ENCODE measurements at regions not wholly inside any gene's neighbourhood (a gene's known extent, or its start where the extent isn't known, plus 50 kb on each side); places are given as distances from the start of the nearest gene placed in this dataset.
A peak's percentile ranks its signal among the peaks of the same experiment; 100 is the strongest.

DNA sequence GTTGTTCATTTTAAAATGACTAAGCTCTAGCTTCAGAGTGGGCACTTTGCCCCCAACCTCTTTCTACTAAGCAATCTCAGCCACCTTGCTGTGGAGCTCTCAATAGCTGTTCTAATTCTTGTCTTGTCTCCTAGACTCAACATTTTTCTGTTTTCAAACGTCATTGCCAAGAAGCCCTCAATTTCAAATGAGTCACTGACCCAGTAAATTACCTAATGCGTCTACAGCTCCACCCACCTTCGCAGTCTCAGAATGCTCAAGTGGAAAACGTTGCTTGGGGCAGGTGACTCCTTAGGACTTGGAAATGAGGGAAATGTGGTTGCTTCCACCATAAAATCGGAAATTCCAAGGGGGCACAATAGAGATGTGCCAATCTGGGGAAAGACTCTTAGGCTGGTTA is 59.0 kb downstream of the ING2 start:
- Mint-ChIP-seq H3K4me3 (no peak overlapping the region), H3K27ac (no peak overlapping the region), H3K9me3 (no peaks in the 10 kb centered on the region), H3K27me3 (ENCODE audit: low read depth) (peaks cover 13% of the 10 kb centered on the region), H3K36me3 (ENCODE audit: low read depth) (no peaks in the 10 kb centered on the region), H3K4me1 (no peaks in the 10 kb centered on the region)
- TF ChIP-seq, protein P1, sequence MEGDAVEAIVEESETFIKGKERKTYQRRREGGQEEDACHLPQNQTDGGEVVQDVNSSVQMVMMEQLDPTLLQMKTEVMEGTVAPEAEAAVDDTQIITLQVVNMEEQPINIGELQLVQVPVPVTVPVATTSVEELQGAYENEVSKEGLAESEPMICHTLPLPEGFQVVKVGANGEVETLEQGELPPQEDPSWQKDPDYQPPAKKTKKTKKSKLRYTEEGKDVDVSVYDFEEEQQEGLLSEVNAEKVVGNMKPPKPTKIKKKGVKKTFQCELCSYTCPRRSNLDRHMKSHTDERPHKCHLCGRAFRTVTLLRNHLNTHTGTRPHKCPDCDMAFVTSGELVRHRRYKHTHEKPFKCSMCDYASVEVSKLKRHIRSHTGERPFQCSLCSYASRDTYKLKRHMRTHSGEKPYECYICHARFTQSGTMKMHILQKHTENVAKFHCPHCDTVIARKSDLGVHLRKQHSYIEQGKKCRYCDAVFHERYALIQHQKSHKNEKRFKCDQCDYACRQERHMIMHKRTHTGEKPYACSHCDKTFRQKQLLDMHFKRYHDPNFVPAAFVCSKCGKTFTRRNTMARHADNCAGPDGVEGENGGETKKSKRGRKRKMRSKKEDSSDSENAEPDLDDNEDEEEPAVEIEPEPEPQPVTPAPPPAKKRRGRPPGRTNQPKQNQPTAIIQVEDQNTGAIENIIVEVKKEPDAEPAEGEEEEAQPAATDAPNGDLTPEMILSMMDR (IDR thresholded peaks at IDR 0.05; ENCODE audit: unreplicated experiment in 3 of 3): no peak

DNA sequence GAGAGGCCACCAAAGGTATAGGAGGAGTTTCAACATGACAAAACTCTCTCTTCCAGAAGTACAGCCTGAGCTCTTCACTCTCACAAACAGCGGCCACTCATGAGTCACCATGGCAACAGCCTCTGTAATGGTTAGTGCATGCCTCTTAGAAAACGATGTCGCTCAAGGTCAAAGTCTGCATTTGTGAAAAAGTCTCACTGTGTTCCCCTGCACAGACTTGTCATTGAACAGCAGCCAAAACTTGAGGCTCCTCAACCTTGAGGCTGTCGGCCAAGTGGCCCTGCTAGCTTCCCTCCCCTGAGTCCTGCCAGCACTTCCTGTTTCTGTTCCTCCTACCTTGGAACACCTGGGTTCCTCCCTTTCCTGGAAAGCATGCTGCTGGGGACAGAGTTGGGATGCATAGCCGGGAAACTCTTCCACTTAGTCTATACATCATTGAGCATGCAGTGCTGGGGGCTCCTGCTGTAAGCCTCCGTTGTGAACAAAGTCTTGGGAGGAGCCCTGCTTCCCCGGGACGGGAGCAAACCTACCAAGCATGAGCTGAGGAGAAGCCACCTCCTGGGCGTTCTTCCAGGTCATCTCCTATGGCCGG is 66.6 kb downstream of the ING2 start:
- TF ChIP-seq, protein P1 (IDR thresholded peaks at IDR 0.05; ENCODE audit: unreplicated experiment in 3 of 3): no peak
- Mint-ChIP-seq H3K4me3 (no peak overlapping the region), H3K36me3 (ENCODE audit: low read depth) (no peaks in the 10 kb centered on the region), H3K27ac (peak overlapping the region in 1 of 3 experiments; percentile 79), H3K27me3 (ENCODE audit: low read depth) (peaks cover 4% of the 10 kb centered on the region), H3K9me3 (no peaks in the 10 kb centered on the region), H3K4me1 (no peaks in the 10 kb centered on the region)

DNA sequence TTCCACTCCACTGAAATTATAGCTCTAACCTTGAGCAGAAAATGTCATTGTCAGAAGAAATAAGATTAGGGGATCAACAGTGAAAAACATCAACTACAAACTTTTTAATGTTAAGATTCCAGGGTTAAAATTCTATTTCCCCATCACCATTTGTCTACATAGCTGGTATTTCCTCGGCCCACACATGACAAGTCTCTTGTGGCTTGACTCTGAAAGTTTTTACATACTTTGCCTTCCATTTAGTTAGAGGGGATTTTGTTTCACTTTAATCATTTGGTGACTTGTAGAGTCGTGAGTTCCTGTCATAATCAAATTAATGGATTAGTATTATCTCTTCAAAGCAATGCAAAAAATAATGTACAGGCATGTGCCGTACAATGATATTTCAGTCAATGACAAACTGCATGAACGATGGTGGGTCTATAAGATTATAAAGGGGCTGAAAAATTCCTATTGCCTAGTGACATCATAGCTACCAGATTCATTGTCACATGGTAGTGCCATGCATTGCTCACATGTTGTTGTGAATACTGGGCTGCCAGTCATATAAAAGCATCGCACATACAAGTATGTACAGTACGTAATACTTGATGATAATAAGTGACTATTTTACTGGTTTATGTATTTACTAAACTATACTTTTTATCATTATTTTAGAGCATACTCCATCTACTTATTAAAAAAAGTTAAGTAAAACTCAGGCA is 72.0 kb downstream of the ING2 start:
- H3K4me3 Mint-ChIP-seq: no peak overlapping the region
- no peaks in the 10 kb centered on the region for H3K4me1 Mint-ChIP-seq
- H3K27me3 Mint-ChIP-seq (ENCODE audit: low read depth): no peaks in the 10 kb centered on the region
- no peak overlapping the region for H3K27ac Mint-ChIP-seq
- H3K9me3 Mint-ChIP-seq: peaks cover 6% of the 10 kb centered on the region
- TF ChIP-seq, protein P1 (IDR thresholded peaks at IDR 0.05; ENCODE audit: unreplicated experiment in 3 of 3): no peak
- peaks cover 4% of the 10 kb centered on the region for H3K36me3 Mint-ChIP-seq (ENCODE audit: low read depth)

DNA sequence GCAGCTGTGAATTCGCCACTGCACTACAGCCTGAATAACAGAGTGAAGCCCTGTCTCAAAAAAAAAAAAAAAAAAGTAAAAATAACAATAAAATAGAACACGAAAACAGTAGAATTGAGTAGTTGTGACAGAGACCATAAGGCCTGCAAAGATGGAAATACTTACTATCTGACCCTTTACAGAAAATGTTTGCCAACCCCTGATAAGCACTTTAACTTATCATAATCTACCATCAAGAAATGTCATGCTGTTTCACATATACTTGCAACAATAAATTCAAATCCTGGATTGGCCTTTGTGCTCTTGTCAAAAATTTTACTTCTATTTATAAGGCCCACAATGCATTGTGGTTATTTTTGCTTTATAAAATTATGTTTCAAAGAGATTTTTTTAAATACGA is 75.5 kb downstream of the ING2 start:
- H3K27me3 Mint-ChIP-seq (ENCODE audit: low read depth): no peaks in the 10 kb centered on the region
- H3K4me1 Mint-ChIP-seq: no peaks in the 10 kb centered on the region
- H3K4me3 Mint-ChIP-seq: no peak overlapping the region
- no peak overlapping the region for H3K27ac Mint-ChIP-seq
- TF ChIP-seq, protein P1 (IDR thresholded peaks at IDR 0.05; ENCODE audit: unreplicated experiment in 3 of 3): no peak
- peaks cover 4% of the 10 kb centered on the region for H3K36me3 Mint-ChIP-seq (ENCODE audit: low read depth)
- peaks cover 19% of the 10 kb centered on the region for H3K9me3 Mint-ChIP-seq

DNA sequence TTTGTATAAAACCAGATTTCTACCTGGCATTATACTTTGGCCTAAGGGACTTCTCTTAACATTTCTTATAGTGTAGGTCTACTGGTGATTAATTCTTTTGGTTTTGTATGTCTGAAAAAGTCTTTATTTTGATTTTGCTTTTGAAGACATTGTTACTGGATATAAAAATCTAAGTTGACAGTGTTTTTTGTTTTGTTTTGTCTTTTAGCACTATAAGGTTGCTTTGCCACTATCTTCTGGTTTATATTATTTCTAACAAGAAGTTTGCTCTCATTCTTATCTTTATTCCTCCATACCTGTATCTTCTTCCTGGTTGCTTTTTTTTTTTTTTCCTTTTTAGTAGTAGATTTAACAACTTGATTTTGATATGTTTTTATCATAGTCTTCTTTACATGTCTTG is 76.0 kb downstream of the ING2 start:
- Mint-ChIP-seq H3K4me3 (no peak overlapping the region), H3K36me3 (ENCODE audit: low read depth) (peaks cover 4% of the 10 kb centered on the region), H3K9me3 (peaks cover 19% of the 10 kb centered on the region), H3K27me3 (ENCODE audit: low read depth) (no peaks in the 10 kb centered on the region), H3K4me1 (no peaks in the 10 kb centered on the region), H3K27ac (no peak overlapping the region)
- TF ChIP-seq, protein P1 (IDR thresholded peaks at IDR 0.05; ENCODE audit: unreplicated experiment in 3 of 3): no peak

DNA sequence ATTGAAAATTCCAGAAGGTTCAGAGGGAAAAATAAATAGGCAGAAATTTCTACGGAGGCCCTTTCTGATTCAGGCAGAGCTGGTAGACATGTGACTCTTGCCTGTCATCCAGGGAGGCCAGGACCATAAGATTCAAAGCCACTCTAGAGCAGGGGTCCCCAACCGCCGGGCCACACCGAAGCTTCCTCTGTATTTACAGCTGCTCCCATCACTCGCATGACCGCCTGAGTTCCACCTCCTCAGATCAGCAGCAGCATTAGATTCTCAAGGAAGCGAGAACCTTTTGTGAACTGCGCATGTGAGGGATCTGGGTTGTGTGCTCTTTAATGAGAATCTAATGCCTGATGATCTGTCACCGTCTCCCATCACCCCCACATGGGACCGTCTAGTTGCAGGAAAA is 72.2 kb downstream of the RWDD4 start:
- TF ChIP-seq, protein P1 (IDR thresholded peaks at IDR 0.05; ENCODE audit: unreplicated experiment in 3 of 3): no peak
- Mint-ChIP-seq H3K9me3 (peaks cover 13% of the 10 kb centered on the region), H3K36me3 (ENCODE audit: low read depth) (no peaks in the 10 kb centered on the region), H3K27ac (no peak overlapping the region), H3K4me3 (no peak overlapping the region), H3K27me3 (ENCODE audit: low read depth) (peaks cover 4% of the 10 kb centered on the region), H3K4me1 (peaks cover 10% of the 10 kb centered on the region)

Measured in nephron (organoid).